ENCODE measurements at regions not wholly inside any gene's neighbourhood (a gene's known extent, or its start where the extent isn't known, plus 50 kb on each side); places are given as distances from the start of the nearest gene placed in this dataset.
A peak's percentile ranks its signal among the peaks of the same experiment; 100 is the strongest.

- TF ChIP-seq CTCF (IDR thresholded peaks at IDR 0.05; ENCODE audit: insufficient read depth, low read depth, low read length, missing control alignments), result no peak
- no peak for DNase-seq (ENCODE audit: low read depth)
These were observed 216.2 kb upstream of the ST6GAL2 start for GRCh38 chr2:107102176-107102575.

GRCh38 chr2:107107351-107107750 is 221.4 kb upstream of the ST6GAL2 start:
- no peak for DNase-seq (ENCODE audit: low read depth)
- no peak for TF ChIP-seq CTCF (IDR thresholded peaks at IDR 0.05; ENCODE audit: insufficient read depth, low read depth, low read length, missing control alignments)
- H3K4me3 ChIP-seq (ENCODE audit: low read depth, low read length), result no peak overlapping the region

More at GRCh38 chr2:107102176-107102575, 216.2 kb upstream of the ST6GAL2 start:
- no peak overlapping the region for H3K4me3 ChIP-seq (ENCODE audit: low read depth, low read length)

- no peak for DNase-seq (ENCODE audit: low read depth)
- H3K4me3 ChIP-seq (ENCODE audit: low read depth, low read length), result no peak overlapping the region
- no peak for TF ChIP-seq CTCF (IDR thresholded peaks at IDR 0.05; ENCODE audit: insufficient read depth, low read depth, low read length, missing control alignments)
These were observed 222.6 kb upstream of the ST6GAL2 start for GRCh38 chr2:107108556-107108955.

- H3K4me3 ChIP-seq (ENCODE audit: low read depth, low read length), result no peak overlapping the region
- TF ChIP-seq CTCF (IDR thresholded peaks at IDR 0.05; ENCODE audit: insufficient read depth, low read depth, low read length, missing control alignments), result no peak
- DNase-seq (ENCODE audit: low read depth), result no peak
These were observed 225.7 kb upstream of the ST6GAL2 start for GRCh38 chr2:107111623-107112022.

DNA sequence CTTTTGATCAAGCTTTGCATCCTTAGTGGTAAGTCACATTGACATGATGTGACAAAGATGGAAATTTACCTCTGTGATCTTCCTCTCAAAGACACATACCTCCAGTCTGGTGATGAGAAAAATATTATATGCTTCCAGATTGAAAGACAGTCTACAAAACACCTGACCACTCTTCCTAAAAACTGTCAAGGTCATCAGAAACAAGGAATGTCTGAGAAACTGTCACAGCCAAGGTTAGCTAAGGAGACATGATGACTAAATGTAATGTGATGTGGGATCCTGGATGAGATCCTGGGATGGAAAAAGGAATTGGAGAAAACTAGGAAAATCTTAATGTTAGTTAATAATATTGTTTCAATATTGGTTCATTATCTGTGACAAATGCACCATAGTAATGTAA is 226.6 kb upstream of the ST6GAL2 start:
- no peak overlapping the region for H3K4me3 ChIP-seq (ENCODE audit: low read depth, low read length)
- no peak for DNase-seq (ENCODE audit: low read depth)
- no peak for TF ChIP-seq CTCF (IDR thresholded peaks at IDR 0.05; ENCODE audit: insufficient read depth, low read depth, low read length, missing control alignments)

- no peak overlapping the region for H3K4me3 ChIP-seq (ENCODE audit: low read depth, low read length)
- TF ChIP-seq CTCF (IDR thresholded peaks at IDR 0.05; ENCODE audit: insufficient read depth, low read depth, low read length, missing control alignments), result no peak
- DNase-seq (ENCODE audit: low read depth), result no peak
These were observed 242.4 kb upstream of the ST6GAL2 start for GRCh38 chr2:107128381-107128780.

GRCh38 chr2:107132070-107132469 is 246.1 kb upstream of the ST6GAL2 start:
- no peak for TF ChIP-seq CTCF (IDR thresholded peaks at IDR 0.05; ENCODE audit: insufficient read depth, low read depth, low read length, missing control alignments)
- H3K4me3 ChIP-seq (ENCODE audit: low read depth, low read length), result no peak overlapping the region
- DNase-seq (ENCODE audit: low read depth), result peak; percentile 8

Data from GM12865 (cell line).